Right lobe of liver (tissue), 6 donors: ENCODE measurements at regions not wholly inside any gene's neighbourhood (a gene's known extent, or its start where the extent isn't known, plus 50 kb on each side); places are given as distances from the start of the nearest gene placed in this dataset.

Experiments
- ATAC-seq, 4 donors: fragments of 200-7000 bp; cut with Tn5 transposase; one replicate each; pipeline ENCODE4 v1.9.1; 2020; ENCODE audit warnings: mild to moderate bottlenecking in 4 of 4, moderate library complexity in 4 of 4
- DNase-seq, 3 donors: peaks; one replicate each; pipeline ENCODE4 v3.0.0-alpha.2; 2020
- H3K27ac ChIP-seq, 3 donors: fragments of 200-600 bp; one replicate each; pipeline ENCODE4 v1.8.0; 2022
- H3K27me3 ChIP-seq, 2 donors: fragments of 200-600 bp; one replicate each; pipeline ENCODE4 v1.8.0; 2022
- H3K36me3 ChIP-seq, 4 donors: fragments of 200-600 bp; sonication (generic) in 1 of 4; one replicate each; pipeline versions ENCODE4 v1.5.1 to v1.8.0; 2017 to 2022; ENCODE audit warnings: control low read depth in 1 of 4
- H3K4me1 ChIP-seq, 4 donors: fragments of 200-600 bp; sonication (generic) in 1 of 4; one replicate each; pipeline versions ENCODE4 v1.5.1 to v1.8.0; 2017 to 2022; ENCODE audit warnings: control low read depth in 1 of 4
- H3K4me3 ChIP-seq, 3 donors: fragments of 200-600 bp; one replicate each; pipeline ENCODE4 v1.8.0; 2022
- H3K9me3 ChIP-seq, 4 donors: fragments of 200-600 bp; sonication (generic) in 1 of 4; one replicate each; pipeline versions ENCODE4 v1.5.1 to v1.8.0; 2017 to 2022; ENCODE audit warnings: control low read depth in 1 of 4
- POLR2A ChIP-seq: fragments of 450-650 bp; IDR thresholded peaks from one replicate; pipeline ENCODE4 v1.6.1; 2017; ENCODE audit warnings: antibody characterized with exemption, mild to moderate bottlenecking
- WGBS: methylation state at CpG from one replicate; pipeline ENCODE4 v1.1.6; 2018; ENCODE audit warnings: low coverage, low lambda C conversion rate; ENCODE audit not compliant: insufficient coverage; ENCODE audit errors: missing lambda C conversion rate; 5-methylcytosine and 5-hydroxymethylcytosine counted together
- intact Hi-C, 2 donors: fragments of 100-400 bp; cut with DNase I; formaldehyde crosslinking; loops; one replicate each; pipeline versions ENCODE4 v1.11.2 to v1.14.1; 2022
- TF ChIP-seq, protein P1 (sequence below), 4 donors: fragments of 200-600 bp in 3 of 4; fragments of 450-650 bp in 1 of 4; IDR thresholded peaks; one replicate each; pipeline versions ENCODE4 v1.5.1 to v1.8.0; 2016 to 2022; ENCODE audit warnings: antibody characterized with exemption in 4 of 4, mild to moderate bottlenecking in 2 of 4
- donor health status: DM: no; HTN: yes; CAD: no.
- donor health status: DM: no; HTN: no; CAD: no.
- donor health status: DM: no; HTN: no; CAD: no.
- donor health status: DM: no; HTN: yes; CAD: no.
- donor health status: DM: no; HTN: yes; CAD: no.

DNA sequence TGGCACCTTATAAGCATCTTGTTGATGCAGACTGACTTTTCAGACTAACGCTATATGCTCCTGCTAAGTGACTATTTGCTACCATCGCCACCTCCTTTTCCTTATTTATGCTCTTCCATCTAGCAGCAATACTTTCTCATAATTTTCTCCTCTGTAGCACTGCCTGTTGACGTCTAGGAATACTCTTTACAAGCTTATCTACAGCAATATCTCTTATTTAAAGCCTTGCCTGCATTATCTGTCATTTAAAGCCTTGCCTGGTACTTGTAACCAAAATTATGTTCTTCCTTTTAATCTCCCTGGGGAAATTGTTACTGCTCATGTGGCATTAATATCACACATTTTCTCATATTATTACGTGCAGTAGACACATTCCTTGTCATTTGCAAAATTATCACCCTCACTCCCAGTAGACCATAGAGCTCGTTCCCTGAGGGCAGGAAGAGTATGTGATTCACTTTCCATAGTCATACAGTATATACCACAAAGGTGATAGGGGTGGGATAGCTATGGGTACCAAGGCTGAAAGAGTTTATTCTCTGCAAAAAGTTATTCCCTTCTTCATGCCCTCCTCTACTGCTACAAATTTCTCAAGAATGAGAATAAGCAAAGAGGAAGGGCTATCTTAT, 359.7 kb upstream of the PCDH15 start:
- WGBS, result 33% methylated on average over 5 of the region's 5 CpGs
- no peak for TF ChIP-seq POLR2A
- TF ChIP-seq, protein P1, sequence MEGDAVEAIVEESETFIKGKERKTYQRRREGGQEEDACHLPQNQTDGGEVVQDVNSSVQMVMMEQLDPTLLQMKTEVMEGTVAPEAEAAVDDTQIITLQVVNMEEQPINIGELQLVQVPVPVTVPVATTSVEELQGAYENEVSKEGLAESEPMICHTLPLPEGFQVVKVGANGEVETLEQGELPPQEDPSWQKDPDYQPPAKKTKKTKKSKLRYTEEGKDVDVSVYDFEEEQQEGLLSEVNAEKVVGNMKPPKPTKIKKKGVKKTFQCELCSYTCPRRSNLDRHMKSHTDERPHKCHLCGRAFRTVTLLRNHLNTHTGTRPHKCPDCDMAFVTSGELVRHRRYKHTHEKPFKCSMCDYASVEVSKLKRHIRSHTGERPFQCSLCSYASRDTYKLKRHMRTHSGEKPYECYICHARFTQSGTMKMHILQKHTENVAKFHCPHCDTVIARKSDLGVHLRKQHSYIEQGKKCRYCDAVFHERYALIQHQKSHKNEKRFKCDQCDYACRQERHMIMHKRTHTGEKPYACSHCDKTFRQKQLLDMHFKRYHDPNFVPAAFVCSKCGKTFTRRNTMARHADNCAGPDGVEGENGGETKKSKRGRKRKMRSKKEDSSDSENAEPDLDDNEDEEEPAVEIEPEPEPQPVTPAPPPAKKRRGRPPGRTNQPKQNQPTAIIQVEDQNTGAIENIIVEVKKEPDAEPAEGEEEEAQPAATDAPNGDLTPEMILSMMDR (IDR thresholded peaks at IDR 0.05), result no peak

GRCh38 chr10:55158633-55159032, 357.6 kb upstream of the PCDH15 start:
- no peaks in the 10 kb centered on the region for H3K36me3 ChIP-seq
- no peak overlapping the region for H3K4me3 ChIP-seq
- ATAC-seq (no peak), DNase-seq (no peak)
- H3K27me3 ChIP-seq, result no peaks in the 10 kb centered on the region
- TF ChIP-seq POLR2A, result no peak
- TF ChIP-seq, protein P1 (IDR thresholded peaks at IDR 0.05), result no peak
- no peaks in the 10 kb centered on the region for H3K4me1 ChIP-seq
- intact Hi-C loops, result no loop called here
- no peaks in the 10 kb centered on the region for H3K9me3 ChIP-seq
- H3K27ac ChIP-seq, result no peak overlapping the region
- 0% methylated on average over 1 of the region's 1 CpG for WGBS

More for the DNA sequence above, 359.7 kb upstream of the PCDH15 start:
- intact Hi-C loops, result no loop called here
- H3K36me3 ChIP-seq, result no peaks in the 10 kb centered on the region
- H3K27me3 ChIP-seq, result no peaks in the 10 kb centered on the region
- H3K4me3 ChIP-seq, result no peak overlapping the region
- no peaks in the 10 kb centered on the region for H3K9me3 ChIP-seq
- ATAC-seq, result no peak
- no peaks in the 10 kb centered on the region for H3K4me1 ChIP-seq
- no peak overlapping the region for H3K27ac ChIP-seq
- no peak for DNase-seq

DNA sequence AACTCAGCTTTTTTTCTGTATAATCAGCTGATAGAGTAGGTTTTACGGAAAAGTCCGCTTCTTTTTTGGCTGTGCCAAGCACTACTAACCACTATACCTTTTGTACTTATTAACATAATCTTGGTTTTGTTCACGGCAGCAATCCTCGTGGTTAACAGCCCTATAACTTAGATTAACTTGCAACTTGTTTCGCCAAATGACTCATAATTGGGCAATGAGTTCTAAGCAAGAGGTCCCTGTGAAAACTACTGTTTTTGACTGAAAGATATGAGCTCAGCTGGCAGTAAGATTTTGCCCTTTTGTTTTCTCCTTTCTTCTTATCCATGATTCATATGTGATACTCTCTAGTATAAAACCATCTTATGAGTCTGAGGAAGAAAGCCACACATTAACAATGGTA, 345.0 kb upstream of the PCDH15 start:
- 27% methylated on average over 5 of the region's 5 CpGs for WGBS
- H3K36me3 ChIP-seq, result no peaks in the 10 kb centered on the region
- DNase-seq, result no peak
- TF ChIP-seq POLR2A, result no peak
- TF ChIP-seq, protein P1 (IDR thresholded peaks at IDR 0.05), result no peak
- H3K27me3 ChIP-seq, result no peaks in the 10 kb centered on the region
- H3K4me3 ChIP-seq, result no peak overlapping the region
- no peaks in the 10 kb centered on the region for H3K9me3 ChIP-seq
- no peak for ATAC-seq
- no peaks in the 10 kb centered on the region for H3K4me1 ChIP-seq
- H3K27ac ChIP-seq, result no peak overlapping the region
- intact Hi-C loops, result no loop called here

DNA sequence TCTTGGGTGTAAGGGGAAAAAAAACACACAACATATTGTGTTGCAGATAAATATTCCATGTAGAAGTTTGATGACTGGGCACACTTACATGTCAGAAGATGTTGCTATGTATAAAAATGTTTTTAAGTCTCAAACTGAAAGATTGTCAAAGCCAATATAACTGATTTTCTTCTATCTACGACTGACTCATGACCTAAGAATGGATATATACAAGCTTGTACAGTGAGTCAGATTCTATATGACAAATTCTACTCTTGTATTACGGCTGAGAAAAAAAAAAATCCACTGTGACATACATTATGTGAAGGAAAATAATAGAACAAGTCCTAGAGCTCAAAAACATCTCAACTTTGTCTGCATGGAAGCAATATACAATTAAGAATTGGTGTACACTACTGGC, 343.0 kb upstream of the PCDH15 start:
- no peak for ATAC-seq
- DNase-seq, result no peak
- Histone ChIP-seq H3K4me1 (no peaks in the 10 kb centered on the region), H3K9me3 (no peaks in the 10 kb centered on the region), H3K4me3 (no peak overlapping the region), H3K27ac (no peak overlapping the region), H3K27me3 (no peaks in the 10 kb centered on the region), H3K36me3 (no peaks in the 10 kb centered on the region)
- TF ChIP-seq, protein P1 (IDR thresholded peaks at IDR 0.05), result no peak
- TF ChIP-seq POLR2A, result no peak
- 43% methylated on average over 2 of the region's 2 CpGs for WGBS
- intact Hi-C loops, result no loop called here

GRCh38 chr10:55141892-55142291, 340.9 kb upstream of the PCDH15 start:
- H3K27ac ChIP-seq, result no peak overlapping the region
- TF ChIP-seq, protein P1 (IDR thresholded peaks at IDR 0.05), result no peak
- no peak for TF ChIP-seq POLR2A
- no peaks in the 10 kb centered on the region for H3K27me3 ChIP-seq
- DNase-seq (no peak), ATAC-seq (no peak)
- intact Hi-C loops, result no loop called here
- no peaks in the 10 kb centered on the region for H3K36me3 ChIP-seq
- H3K4me3 ChIP-seq, result no peak overlapping the region
- no peaks in the 10 kb centered on the region for H3K4me1 ChIP-seq
- no peaks in the 10 kb centered on the region for H3K9me3 ChIP-seq
